ENCODE measurements at regions not wholly inside any gene's neighbourhood (a gene's known extent, or its start where the extent isn't known, plus 50 kb on each side); places are given as distances from the start of the nearest gene placed in this dataset.

- no peak for TF ChIP-seq CTBP2 (IDR thresholded peaks at IDR 0.05; ENCODE audit: borderline replicate concordance, insufficient read depth, insufficient read length, low read length)
- TF ChIP-seq HDAC2 (IDR thresholded peaks at IDR 0.05; ENCODE audit: borderline replicate concordance in 1 of 2, low read depth in 2 of 2, low read length in 2 of 2): no peak
- no peak for TF ChIP-seq NRF1 (IDR thresholded peaks at IDR 0.05; ENCODE audit: low read depth, low read length)
- TF ChIP-seq TAF1 (IDR thresholded peaks at IDR 0.05; ENCODE audit: low read depth, low read length): no peak
- no peak for TF ChIP-seq E2F6 (IDR thresholded peaks at IDR 0.05)
- TF ChIP-seq SIX5 (IDR thresholded peaks at IDR 0.05; ENCODE audit: low read depth, low read length): no peak
- no peak for TF ChIP-seq RFX5 (IDR thresholded peaks at IDR 0.05; ENCODE audit: borderline replicate concordance, low read depth, low read length)
These were observed 613.5 kb downstream of the TLE4 start (continued) for GRCh38 chr9:80185112-80185738.
